ENCODE measurements at regions not wholly inside any gene's neighbourhood (a gene's known extent, or its start where the extent isn't known, plus 50 kb on each side); places are given as distances from the start of the nearest gene placed in this dataset.

DNA sequence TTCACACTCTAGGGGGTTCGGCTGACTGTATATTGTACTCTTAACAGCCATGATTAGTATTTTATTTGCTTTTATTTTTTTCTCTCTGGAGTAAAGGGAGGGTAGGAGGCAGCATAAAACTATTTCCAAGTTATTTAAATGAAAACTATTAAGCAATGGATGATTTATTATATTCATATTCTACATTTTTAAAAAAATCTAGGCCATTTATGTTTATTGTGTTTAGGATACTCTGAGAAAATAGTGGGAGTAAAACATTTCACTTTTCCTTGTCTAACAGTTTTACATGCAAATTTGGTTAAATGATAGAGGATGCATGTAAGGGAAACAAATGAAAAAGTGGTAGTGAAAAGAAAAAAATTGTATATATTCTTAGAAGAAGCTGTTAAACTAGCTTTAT, 276.3 kb downstream of the GAS1 start:
- Histone ChIP-seq H3K4ac (ENCODE audit: low read length) (no peak overlapping the region), H3K9me3 (replicated peaks in 1 of 2; ENCODE audit: control insufficient read depth in 2 of 2, insufficient read depth in 1 of 2, low read depth in 1 of 2, low read length in 2 of 2) (peaks cover 0 to 1% of the 10 kb centered on the region in 2 donors), H2BK120ac (ENCODE audit: low read depth, low read length) (no peak overlapping the region), H3K14ac (ENCODE audit: low read length) (no peak overlapping the region), H4K8ac (ENCODE audit: low read depth, low read length) (no peak overlapping the region), H3K23ac (ENCODE audit: low read depth, low read length, poor library complexity) (no peak overlapping the region), H2BK12ac (ENCODE audit: low read length) (no peak overlapping the region), H2AFZ (ENCODE audit: low read length) (no peak overlapping the region), H3K27ac (replicated peaks; ENCODE audit: low read length) (no peak overlapping the region), H3K18ac (ENCODE audit: low read length) (no peak overlapping the region), H2AK5ac (ENCODE audit: low read depth, low read length) (no peak overlapping the region), H3K36me3 (replicated peaks in 1 of 2; ENCODE audit: control insufficient read depth in 2 of 2, insufficient read depth in 2 of 2, low read length in 2 of 2) (no peaks in the 10 kb centered on the region), H3K4me3 (ENCODE audit: low read length in 2 of 2) (no peak overlapping the region), H3K4me2 (ENCODE audit: insufficient read depth, low read length, poor library complexity, severe bottlenecking) (no peak overlapping the region), H4K91ac (ENCODE audit: low read depth, low read length, poor library complexity) (no peak overlapping the region), H2BK5ac (ENCODE audit: low read length) (no peak overlapping the region), H2BK15ac (ENCODE audit: low read length) (no peak overlapping the region), H3K4me1 (ENCODE audit: control insufficient read depth in 2 of 2, insufficient read depth in 1 of 2, low read depth in 1 of 2, low read length in 2 of 2) (peaks cover 0 to 22% of the 10 kb centered on the region in 2 donors), H3K27me3 (ENCODE audit: control insufficient read depth in 3 of 3, insufficient read depth in 3 of 3, low read depth in 1 of 3, low read length in 3 of 3) (no peaks in the 10 kb centered on the region), H3K79me1 (ENCODE audit: low read depth, low read length) (no peaks in the 10 kb centered on the region), H3K9ac (ENCODE audit: low read depth, low read length, poor library complexity) (no peak overlapping the region)
- DNase-seq (ENCODE audit: low spot score) = no peak
- WGBS, 2 donors (ENCODE audit: extremely low coverage in 2 of 2, insufficient read length in 2 of 2, insufficient replicate concordance in 1 of 2) = no CpG with 5 or more reads among the region's 1 CpG

DNA sequence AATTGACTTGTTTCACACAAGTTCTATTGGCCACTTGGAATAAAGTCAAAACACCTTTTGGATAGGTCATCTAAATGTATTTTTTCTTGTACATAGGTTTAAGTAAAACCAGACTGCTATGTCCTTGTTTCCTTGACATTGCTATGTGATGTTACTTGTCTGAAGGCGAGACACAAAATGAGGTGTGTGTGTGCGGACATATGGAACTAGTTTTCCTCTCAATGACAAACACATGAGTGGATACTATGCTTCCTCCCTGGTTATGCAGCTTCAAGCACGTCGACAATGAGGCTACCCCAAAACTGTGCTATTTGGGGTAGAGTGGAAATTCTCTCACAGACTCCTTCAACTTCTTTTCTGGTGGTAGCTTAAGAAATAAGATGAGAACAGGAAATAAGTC, 276.8 kb downstream of the GAS1 start:
- no peak overlapping the region for H3K18ac ChIP-seq (ENCODE audit: low read length)
- H2AK5ac ChIP-seq (ENCODE audit: low read depth, low read length) = no peak overlapping the region
- no peak overlapping the region for H3K4ac ChIP-seq (ENCODE audit: low read length)
- no peak overlapping the region for H2BK5ac ChIP-seq (ENCODE audit: low read length)
- no peaks in the 10 kb centered on the region for H3K27me3 ChIP-seq (ENCODE audit: control insufficient read depth in 3 of 3, insufficient read depth in 3 of 3, low read depth in 1 of 3, low read length in 3 of 3)
- no peak overlapping the region for H3K23ac ChIP-seq (ENCODE audit: low read depth, low read length, poor library complexity)
- no CpG with 5 or more reads among the region's 4 CpGs for WGBS, 2 donors (ENCODE audit: extremely low coverage in 2 of 2, insufficient read length in 2 of 2, insufficient replicate concordance in 1 of 2)
- H3K4me2 ChIP-seq (ENCODE audit: insufficient read depth, low read length, poor library complexity, severe bottlenecking) = no peak overlapping the region
- H2BK12ac ChIP-seq (ENCODE audit: low read length) = no peak overlapping the region
- H3K27ac ChIP-seq (replicated peaks; ENCODE audit: low read length) = no peak overlapping the region
- no peak overlapping the region for H3K9ac ChIP-seq (ENCODE audit: low read depth, low read length, poor library complexity)
- no peak for DNase-seq (ENCODE audit: low spot score)
- H3K4me1 ChIP-seq (ENCODE audit: control insufficient read depth in 2 of 2, insufficient read depth in 1 of 2, low read depth in 1 of 2, low read length in 2 of 2) = peaks cover 0 to 17% of the 10 kb centered on the region in 2 donors
- no peak overlapping the region for H2BK120ac ChIP-seq (ENCODE audit: low read depth, low read length)
- H3K79me1 ChIP-seq (ENCODE audit: low read depth, low read length) = no peaks in the 10 kb centered on the region
- no peak overlapping the region for H4K8ac ChIP-seq (ENCODE audit: low read depth, low read length)
- no peak overlapping the region for H4K91ac ChIP-seq (ENCODE audit: low read depth, low read length, poor library complexity)
- no peak overlapping the region for H2BK15ac ChIP-seq (ENCODE audit: low read length)
- H3K14ac ChIP-seq (ENCODE audit: low read length) = no peak overlapping the region
- no peak overlapping the region for H3K4me3 ChIP-seq (ENCODE audit: low read length in 2 of 2)
- peaks cover 0 to 1% of the 10 kb centered on the region in 2 donors for H3K9me3 ChIP-seq (replicated peaks in 1 of 2; ENCODE audit: control insufficient read depth in 2 of 2, insufficient read depth in 1 of 2, low read depth in 1 of 2, low read length in 2 of 2)
- H3K36me3 ChIP-seq (replicated peaks in 1 of 2; ENCODE audit: control insufficient read depth in 2 of 2, insufficient read depth in 2 of 2, low read length in 2 of 2) = no peaks in the 10 kb centered on the region
- H2AFZ ChIP-seq (ENCODE audit: low read length) = no peak overlapping the region

DNA sequence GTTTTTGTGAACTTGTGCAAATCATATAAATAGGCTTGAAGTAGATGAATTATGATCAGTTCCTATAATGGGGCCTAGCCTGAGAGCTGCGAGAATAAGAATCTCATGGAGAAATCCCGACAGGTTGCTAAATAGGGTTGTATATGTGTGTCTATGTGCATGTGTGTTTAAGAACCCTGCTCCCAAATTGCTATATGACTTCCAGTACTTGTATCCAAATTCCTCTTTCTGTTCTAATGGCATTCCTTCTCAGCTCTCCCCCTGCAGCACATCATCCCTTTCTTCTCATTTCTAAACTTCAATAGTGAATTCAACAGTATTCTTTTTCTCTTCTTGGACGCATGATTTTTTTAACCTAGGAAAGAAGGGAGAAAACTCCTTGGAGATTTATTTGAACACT, 277.2 kb downstream of the GAS1 start:
- Histone ChIP-seq H2BK120ac (ENCODE audit: low read depth, low read length) (no peak overlapping the region), H3K18ac (ENCODE audit: low read length) (no peak overlapping the region), H2AK5ac (ENCODE audit: low read depth, low read length) (no peak overlapping the region), H2AFZ (ENCODE audit: low read length) (no peak overlapping the region), H4K8ac (ENCODE audit: low read depth, low read length) (no peak overlapping the region), H2BK12ac (ENCODE audit: low read length) (no peak overlapping the region), H3K4me1 (ENCODE audit: control insufficient read depth in 2 of 2, insufficient read depth in 1 of 2, low read depth in 1 of 2, low read length in 2 of 2) (peaks cover 0 to 13% of the 10 kb centered on the region in 2 donors), H3K4ac (ENCODE audit: low read length) (no peak overlapping the region), H3K9ac (ENCODE audit: low read depth, low read length, poor library complexity) (no peak overlapping the region), H3K23ac (ENCODE audit: low read depth, low read length, poor library complexity) (no peak overlapping the region), H2BK5ac (ENCODE audit: low read length) (no peak overlapping the region), H3K36me3 (replicated peaks in 1 of 2; ENCODE audit: control insufficient read depth in 2 of 2, insufficient read depth in 2 of 2, low read length in 2 of 2) (no peaks in the 10 kb centered on the region), H3K4me2 (ENCODE audit: insufficient read depth, low read length, poor library complexity, severe bottlenecking) (no peak overlapping the region), H3K14ac (ENCODE audit: low read length) (no peak overlapping the region), H2BK15ac (ENCODE audit: low read length) (no peak overlapping the region), H3K79me1 (ENCODE audit: low read depth, low read length) (no peaks in the 10 kb centered on the region), H3K4me3 (ENCODE audit: low read length in 2 of 2) (no peak overlapping the region), H3K9me3 (replicated peaks in 1 of 2; ENCODE audit: control insufficient read depth in 2 of 2, insufficient read depth in 1 of 2, low read depth in 1 of 2, low read length in 2 of 2) (peaks cover 0 to 1% of the 10 kb centered on the region in 2 donors), H3K27me3 (ENCODE audit: control insufficient read depth in 3 of 3, insufficient read depth in 3 of 3, low read depth in 1 of 3, low read length in 3 of 3) (no peaks in the 10 kb centered on the region), H4K91ac (ENCODE audit: low read depth, low read length, poor library complexity) (no peak overlapping the region), H3K27ac (replicated peaks; ENCODE audit: low read length) (no peak overlapping the region)
- DNase-seq (ENCODE audit: low spot score) = no peak
- no CpG with 5 or more reads among the region's 3 CpGs for WGBS, 2 donors (ENCODE audit: extremely low coverage in 2 of 2, insufficient read length in 2 of 2, insufficient replicate concordance in 1 of 2)

DNA sequence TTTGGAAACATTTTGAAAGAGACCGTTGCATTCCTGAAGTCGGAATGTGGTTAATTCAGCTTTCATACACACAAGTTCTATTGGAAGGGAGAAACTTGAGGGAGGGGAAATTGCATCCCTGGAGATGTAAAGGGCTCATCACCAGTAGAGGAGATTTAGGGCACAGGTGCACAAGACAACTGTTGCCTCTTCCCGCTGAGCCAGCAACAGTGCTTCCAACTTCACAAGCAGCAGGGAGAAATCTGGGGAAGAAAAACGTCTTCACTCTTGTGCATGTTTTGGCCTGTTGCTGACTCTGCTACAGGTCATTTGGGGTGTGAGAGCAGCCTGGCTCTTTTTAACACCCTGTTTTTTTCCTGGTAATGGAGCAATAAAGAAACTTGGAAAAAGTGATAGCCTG, 277.9 kb downstream of the GAS1 start:
- WGBS, 2 donors (ENCODE audit: extremely low coverage in 2 of 2, insufficient read length in 2 of 2, insufficient replicate concordance in 1 of 2) = no CpG with 5 or more reads among the region's 4 CpGs
- H3K18ac ChIP-seq (ENCODE audit: low read length) = no peak overlapping the region

More for the DNA sequence above, 277.9 kb downstream of the GAS1 start:
- no peak overlapping the region for H3K9ac ChIP-seq (ENCODE audit: low read depth, low read length, poor library complexity)
- no peaks in the 10 kb centered on the region for H3K36me3 ChIP-seq (replicated peaks in 1 of 2; ENCODE audit: control insufficient read depth in 2 of 2, insufficient read depth in 2 of 2, low read length in 2 of 2)
- H3K27ac ChIP-seq (replicated peaks; ENCODE audit: low read length) = no peak overlapping the region
- no peak overlapping the region for H2AK5ac ChIP-seq (ENCODE audit: low read depth, low read length)
- no peak overlapping the region for H3K23ac ChIP-seq (ENCODE audit: low read depth, low read length, poor library complexity)
- H3K79me1 ChIP-seq (ENCODE audit: low read depth, low read length) = no peaks in the 10 kb centered on the region
- no peak for DNase-seq (ENCODE audit: low spot score)
- H3K4me3 ChIP-seq (ENCODE audit: low read length in 2 of 2) = no peak overlapping the region
- no peaks in the 10 kb centered on the region for H3K27me3 ChIP-seq (ENCODE audit: control insufficient read depth in 3 of 3, insufficient read depth in 3 of 3, low read depth in 1 of 3, low read length in 3 of 3)
- no peak overlapping the region for H4K8ac ChIP-seq (ENCODE audit: low read depth, low read length)
- H3K4me2 ChIP-seq (ENCODE audit: insufficient read depth, low read length, poor library complexity, severe bottlenecking) = no peak overlapping the region
- H2BK120ac ChIP-seq (ENCODE audit: low read depth, low read length) = no peak overlapping the region
- H2BK5ac ChIP-seq (ENCODE audit: low read length) = no peak overlapping the region
- H2BK12ac ChIP-seq (ENCODE audit: low read length) = no peak overlapping the region
- H4K91ac ChIP-seq (ENCODE audit: low read depth, low read length, poor library complexity) = no peak overlapping the region
- peaks cover 0 to 9% of the 10 kb centered on the region in 2 donors for H3K4me1 ChIP-seq (ENCODE audit: control insufficient read depth in 2 of 2, insufficient read depth in 1 of 2, low read depth in 1 of 2, low read length in 2 of 2)
- peaks cover 0 to 1% of the 10 kb centered on the region in 2 donors for H3K9me3 ChIP-seq (replicated peaks in 1 of 2; ENCODE audit: control insufficient read depth in 2 of 2, insufficient read depth in 1 of 2, low read depth in 1 of 2, low read length in 2 of 2)
- H2AFZ ChIP-seq (ENCODE audit: low read length) = no peak overlapping the region
- H2BK15ac ChIP-seq (ENCODE audit: low read length) = no peak overlapping the region
- H3K14ac ChIP-seq (ENCODE audit: low read length) = no peak overlapping the region
- H3K4ac ChIP-seq (ENCODE audit: low read length) = no peak overlapping the region

All from neuronal stem cell (in vitro differentiated cells).